ENCODE measurements at regions not wholly inside any gene's neighbourhood (a gene's known extent, or its start where the extent isn't known, plus 50 kb on each side); places are given as distances from the start of the nearest gene placed in this dataset.
"Not testable (repeated sequence)": the region's sequence is repeated elsewhere in the genome, so short reads cannot be mapped to it uniquely, and the experiment has no call there.

- DNase-seq: no peak
Measured at GRCh38 chr6:67887747-67888545, 747.1 kb upstream of the ADGRB3 start.

GRCh38 chr6:67887419-67887746, 747.7 kb upstream of the ADGRB3 start:
- DNase-seq: no peak

- no peak for DNase-seq
Measured at GRCh38 chr6:67886840-67887292, 748.2 kb upstream of the ADGRB3 start.

- DNase-seq: no peak
Measured at GRCh38 chr6:67886036-67886707, 748.9 kb upstream of the ADGRB3 start.

- DNase-seq: no peak
Measured at GRCh38 chr6:67885081-67886033, 749.7 kb upstream of the ADGRB3 start.

- DNase-seq: no peak
Measured at GRCh38 chr6:67884442-67884841, 750.6 kb upstream of the ADGRB3 start.

GRCh38 chr6:67883500-67884366, 751.3 kb upstream of the ADGRB3 start:
- DNase-seq: no peak

GRCh38 chr6:67882436-67883311, 752.4 kb upstream of the ADGRB3 start:
- DNase-seq: no peak

GRCh38 chr6:67881706-67882065, 753.4 kb upstream of the ADGRB3 start:
- no peak for DNase-seq

- no peak for DNase-seq
Measured at GRCh38 chr6:67880939-67881705, 754.0 kb upstream of the ADGRB3 start.

- DNase-seq: not testable (repeated sequence)
Measured at GRCh38 chr6:67880343-67880742, 754.7 kb upstream of the ADGRB3 start.

GRCh38 chr6:67879928-67880327, 755.2 kb upstream of the ADGRB3 start:
- DNase-seq: not testable (repeated sequence)

- not testable (repeated sequence) for DNase-seq
Measured at GRCh38 chr6:67879105-67879904, 755.8 kb upstream of the ADGRB3 start.

- DNase-seq: not testable (repeated sequence)
Measured at GRCh38 chr6:67878216-67878615, 756.9 kb upstream of the ADGRB3 start.

- DNase-seq: no peak
Measured at GRCh38 chr6:67877288-67877687, 757.8 kb upstream of the ADGRB3 start.

- no peak for DNase-seq
Measured at GRCh38 chr6:67875877-67876383, 759.2 kb upstream of the ADGRB3 start.

- DNase-seq: no peak
Measured at GRCh38 chr6:67870321-67870720, 764.8 kb upstream of the ADGRB3 start.

GRCh38 chr6:67863346-67863745, 771.7 kb upstream of the ADGRB3 start:
- no peak for DNase-seq

- DNase-seq: no peak
Measured at GRCh38 chr6:67854098-67854497, 781.0 kb upstream of the ADGRB3 start.

All from SHP77 treated with DMSO at 0.1 percent for 48 hours (cell line).